Transverse colon (tissue), 4 donors: ENCODE measurements at regions not wholly inside any gene's neighbourhood (a gene's known extent, or its start where the extent isn't known, plus 50 kb on each side); places are given as distances from the start of the nearest gene placed in this dataset.

ENCODE experiments used
- POLR2A ChIP-seq: fragments of 450-650 bp; IDR thresholded peaks from one replicate; pipeline ENCODE4 v1.6.1; 2016; ENCODE audit warnings: antibody characterized with exemption, mild to moderate bottlenecking, moderate library complexity
- POLR2AphosphoS5 ChIP-seq, 3 donors: sonication (generic); formaldehyde crosslinking; IDR thresholded peaks; one replicate each; pipeline ENCODE4 v1.6.1; 2016; ENCODE audit warnings: antibody characterized with exemption in 3 of 3
- TF ChIP-seq, protein P1 (sequence below), 5 experiments: fragments of 200-600 bp in 3 of 5; fragments of 450-650 bp in 2 of 5; sonication (generic) in 3 of 5; IDR thresholded peaks; 1 replicate in 2 of 5; 2 replicates in 3 of 5; pipeline ENCODE4 v1.5.1; 2016 to 2017; ENCODE audit warnings: antibody characterized with exemption in 5 of 5, inconsistent platforms in 3 of 5, mild to moderate bottlenecking in 2 of 5, moderate library complexity in 1 of 5

DNA sequence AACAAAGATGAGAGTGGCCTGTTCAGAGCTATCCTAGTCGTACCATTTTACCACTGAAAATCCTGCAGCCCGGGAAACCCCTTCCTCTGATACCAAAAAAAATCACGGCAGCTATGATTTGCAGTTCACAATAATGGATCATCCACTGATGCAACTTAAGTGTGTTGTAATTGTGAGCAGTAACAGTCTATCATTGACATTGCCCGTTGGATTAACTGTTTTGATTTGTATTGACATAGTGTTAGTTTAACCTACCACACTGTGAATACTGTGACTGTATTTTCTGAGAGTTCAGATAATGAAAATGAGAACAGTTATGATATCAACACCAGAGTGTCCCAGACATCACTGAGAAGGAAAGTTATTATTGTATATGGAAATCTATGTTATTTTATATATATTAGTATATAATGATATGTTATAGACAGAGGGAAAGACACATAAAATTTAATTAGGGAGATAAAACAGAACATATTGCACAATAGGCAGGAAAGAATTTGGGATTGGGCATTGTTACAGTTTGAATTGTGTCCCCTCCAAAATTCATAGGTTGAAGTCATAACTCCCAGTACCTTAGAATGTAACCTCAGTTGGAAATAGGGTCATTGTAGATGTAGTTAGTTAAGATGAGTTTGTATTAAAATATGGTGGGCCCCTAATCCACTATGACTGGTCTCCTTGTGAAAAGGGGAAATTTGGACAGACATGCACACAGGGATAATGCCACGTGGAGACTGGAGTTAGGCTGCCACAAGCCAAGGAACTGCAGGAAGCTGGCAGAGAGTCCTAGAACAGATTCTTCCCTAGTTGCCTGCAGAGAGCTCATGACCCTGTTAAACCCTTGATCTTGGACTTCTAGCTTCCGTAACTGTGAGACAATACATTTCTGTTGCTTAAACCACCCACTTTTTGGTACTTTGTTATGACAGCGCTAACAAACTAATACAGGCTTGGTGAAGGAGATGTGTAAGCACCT, 54.4 kb downstream of the TLCD4 start:
- TF ChIP-seq, protein P1, sequence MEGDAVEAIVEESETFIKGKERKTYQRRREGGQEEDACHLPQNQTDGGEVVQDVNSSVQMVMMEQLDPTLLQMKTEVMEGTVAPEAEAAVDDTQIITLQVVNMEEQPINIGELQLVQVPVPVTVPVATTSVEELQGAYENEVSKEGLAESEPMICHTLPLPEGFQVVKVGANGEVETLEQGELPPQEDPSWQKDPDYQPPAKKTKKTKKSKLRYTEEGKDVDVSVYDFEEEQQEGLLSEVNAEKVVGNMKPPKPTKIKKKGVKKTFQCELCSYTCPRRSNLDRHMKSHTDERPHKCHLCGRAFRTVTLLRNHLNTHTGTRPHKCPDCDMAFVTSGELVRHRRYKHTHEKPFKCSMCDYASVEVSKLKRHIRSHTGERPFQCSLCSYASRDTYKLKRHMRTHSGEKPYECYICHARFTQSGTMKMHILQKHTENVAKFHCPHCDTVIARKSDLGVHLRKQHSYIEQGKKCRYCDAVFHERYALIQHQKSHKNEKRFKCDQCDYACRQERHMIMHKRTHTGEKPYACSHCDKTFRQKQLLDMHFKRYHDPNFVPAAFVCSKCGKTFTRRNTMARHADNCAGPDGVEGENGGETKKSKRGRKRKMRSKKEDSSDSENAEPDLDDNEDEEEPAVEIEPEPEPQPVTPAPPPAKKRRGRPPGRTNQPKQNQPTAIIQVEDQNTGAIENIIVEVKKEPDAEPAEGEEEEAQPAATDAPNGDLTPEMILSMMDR (IDR thresholded peaks at IDR 0.05) = no peak
- TF ChIP-seq POLR2AphosphoS5 (IDR thresholded peaks at IDR 0.05) = no peak
- TF ChIP-seq POLR2A = no peak
